HG03103 (cell line): ENCODE measurements at regions not wholly inside any gene's neighbourhood (a gene's known extent, or its start where the extent isn't known, plus 50 kb on each side); places are given as distances from the start of the nearest gene placed in this dataset.
"Not testable (repeated sequence)": the region's sequence is repeated elsewhere in the genome, so short reads cannot be mapped to it uniquely, and the experiment has no call there.

ENCODE experiments used
- ATAC-seq: cut with Tn5 transposase; IDR thresholded peaks from one replicate; pipeline ENCODE4 v1.9.1; 2021; ENCODE audit warnings: low read depth; ENCODE audit not compliant: unreplicated experiment

- not testable (repeated sequence) for ATAC-seq
These were observed 125.3 kb downstream of the GOLGA6L4 start for GRCh38 chr15:84360902-84361301.

- ATAC-seq = not testable (repeated sequence)
These were observed 148.8 kb downstream of the GOLGA6L4 start for GRCh38 chr15:84384421-84384820.

GRCh38 chr15:84387086-84387485, 151.5 kb downstream of the GOLGA6L4 start:
- ATAC-seq = no peak

GRCh38 chr15:84388201-84388600, 152.6 kb downstream of the GOLGA6L4 start:
- ATAC-seq = not testable (repeated sequence)

- not testable (repeated sequence) for ATAC-seq
These were observed 153.1 kb downstream of the GOLGA6L4 start for GRCh38 chr15:84388638-84389037.

- not testable (repeated sequence) for ATAC-seq
These were observed 154.8 kb downstream of the GOLGA6L4 start for GRCh38 chr15:84390324-84390723.

GRCh38 chr15:84391191-84391590, 155.6 kb downstream of the GOLGA6L4 start:
- no peak for ATAC-seq

- ATAC-seq = not testable (repeated sequence)
These were observed 156.4 kb downstream of the GOLGA6L4 start for GRCh38 chr15:84392020-84392419.

GRCh38 chr15:84393386-84393936, 157.9 kb downstream of the GOLGA6L4 start:
- not testable (repeated sequence) for ATAC-seq

- ATAC-seq = not testable (repeated sequence)
These were observed 158.4 kb downstream of the GOLGA6L4 start for GRCh38 chr15:84393966-84394365.

- ATAC-seq = not testable (repeated sequence)
These were observed 159.8 kb downstream of the GOLGA6L4 start for GRCh38 chr15:84395384-84395783.

- not testable (repeated sequence) for ATAC-seq
These were observed 160.3 kb downstream of the GOLGA6L4 start for GRCh38 chr15:84395881-84396280.

- not testable (repeated sequence) for ATAC-seq
These were observed 161.5 kb downstream of the GOLGA6L4 start for GRCh38 chr15:84397066-84397465.

GRCh38 chr15:84398087-84398486, 162.5 kb downstream of the GOLGA6L4 start:
- not testable (repeated sequence) for ATAC-seq

GRCh38 chr15:84398763-84399701, 163.5 kb downstream of the GOLGA6L4 start:
- ATAC-seq = no peak

GRCh38 chr15:84400017-84400740, 164.6 kb downstream of the GOLGA6L4 start:
- no peak for ATAC-seq

GRCh38 chr15:84400820-84401219, 165.2 kb downstream of the GOLGA6L4 start:
- no peak for ATAC-seq

GRCh38 chr15:84401461-84401860, 165.9 kb downstream of the GOLGA6L4 start:
- not testable (repeated sequence) for ATAC-seq

- ATAC-seq = not testable (repeated sequence)
These were observed 166.6 kb downstream of the GOLGA6L4 start for GRCh38 chr15:84401891-84402840.
